ENCODE measurements at regions not wholly inside any gene's neighbourhood (a gene's known extent, or its start where the extent isn't known, plus 50 kb on each side); places are given as distances from the start of the nearest gene placed in this dataset.
"Not testable (repeated sequence)": the region's sequence is repeated elsewhere in the genome, so short reads cannot be mapped to it uniquely, and the experiment has no call there.

DNA sequence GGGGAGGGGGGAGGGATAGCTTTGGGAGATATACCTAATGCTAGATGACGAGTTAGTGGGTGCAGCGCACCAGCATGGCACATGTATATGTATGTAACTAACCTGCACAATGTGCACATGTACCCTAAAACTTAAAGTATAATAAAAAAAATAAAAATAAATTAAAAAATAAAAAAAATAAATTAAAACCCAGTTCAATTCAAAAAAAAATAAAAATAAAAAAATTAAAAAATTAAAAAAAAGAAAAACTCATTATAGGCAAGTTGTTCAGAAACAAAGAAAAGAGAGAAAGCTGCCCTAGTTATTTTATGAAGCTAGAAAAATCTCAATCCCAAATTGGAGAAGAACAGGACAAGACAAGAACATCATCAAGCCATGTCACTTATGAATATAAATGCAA lies 147.5 kb upstream of the PRR20G start:
- ATAC-seq, H3K4me3 Mint-ChIP-seq: not testable (repeated sequence)
- H3K27me3 Mint-ChIP-seq, result peaks cover 15% of the 10 kb centered on the region

GRCh38 chr3:127431066-127431465 lies 143.2 kb upstream of the PRR20G start:
- Mint-ChIP-seq H3K36me3 (ENCODE audit: low read depth) (no peaks in the 10 kb centered on the region), H3K4me1 (no peaks in the 10 kb centered on the region), H3K27ac (no peak overlapping the region), H3K4me3 (no peak overlapping the region), H3K27me3 (peaks cover 50% of the 10 kb centered on the region)
- H3K9me3 ChIP-seq (ENCODE audit: control insufficient read depth, low read length, poor library complexity, severe bottlenecking), result no peaks in the 10 kb centered on the region
- ATAC-seq (no peak), DNase-seq (no peak)

More for the DNA sequence above, 147.5 kb upstream of the PRR20G start:
- not testable (repeated sequence) for H3K36me3 Mint-ChIP-seq (ENCODE audit: low read depth); H3K27ac Mint-ChIP-seq; DNase-seq; H3K4me1 Mint-ChIP-seq; H3K9me3 ChIP-seq (ENCODE audit: control insufficient read depth, low read length, poor library complexity, severe bottlenecking)

GRCh38 chr3:127428344-127428997 lies 140.6 kb upstream of the PRR20G start:
- no peaks in the 10 kb centered on the region for H3K9me3 ChIP-seq (ENCODE audit: control insufficient read depth, low read length, poor library complexity, severe bottlenecking)
- no peak overlapping the region for H3K27ac Mint-ChIP-seq
- no peak for DNase-seq
- peaks cover 73% of the 10 kb centered on the region for H3K27me3 Mint-ChIP-seq
- H3K4me3 Mint-ChIP-seq, result no peak overlapping the region
- peaks cover 2% of the 10 kb centered on the region for H3K4me1 Mint-ChIP-seq
- ATAC-seq, result no peak
- no peaks in the 10 kb centered on the region for H3K36me3 Mint-ChIP-seq (ENCODE audit: low read depth)

GRCh38 chr3:127427666-127428065 lies 139.8 kb upstream of the PRR20G start:
- no peaks in the 10 kb centered on the region for H3K9me3 ChIP-seq (ENCODE audit: control insufficient read depth, low read length, poor library complexity, severe bottlenecking)
- Mint-ChIP-seq H3K27ac (no peak overlapping the region), H3K4me1 (peaks cover 4% of the 10 kb centered on the region), H3K36me3 (ENCODE audit: low read depth) (no peaks in the 10 kb centered on the region), H3K27me3 (peaks cover 73% of the 10 kb centered on the region), H3K4me3 (no peak overlapping the region)
- no peak for ATAC-seq
- DNase-seq, result no peak

DNA sequence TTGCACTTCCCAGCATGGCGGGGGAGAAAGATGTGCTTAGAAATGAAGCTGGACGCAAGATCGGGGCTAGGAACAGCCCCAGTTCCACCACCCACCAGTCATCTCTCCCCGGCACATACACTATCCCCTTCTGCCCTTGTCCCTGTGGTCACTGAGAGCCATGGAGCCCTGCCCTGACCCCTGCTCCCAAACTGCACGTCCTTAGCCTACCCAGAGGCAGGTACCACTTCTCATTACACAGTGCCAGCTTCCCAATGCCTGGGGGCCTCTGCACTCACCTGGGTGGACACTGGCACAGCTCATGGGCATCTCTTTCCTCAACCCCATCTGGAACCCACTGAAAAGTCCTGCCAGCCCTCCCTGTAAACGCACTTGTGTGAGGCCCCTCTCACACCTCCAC lies 139.3 kb upstream of the PRR20G start:
- H3K4me1 Mint-ChIP-seq, result peaks cover 5% of the 10 kb centered on the region
- DNase-seq (no peak), ATAC-seq (no peak)
- peaks cover 76% of the 10 kb centered on the region for H3K27me3 Mint-ChIP-seq
- no peak overlapping the region for H3K27ac Mint-ChIP-seq
- H3K9me3 ChIP-seq (ENCODE audit: control insufficient read depth, low read length, poor library complexity, severe bottlenecking), result no peaks in the 10 kb centered on the region
- H3K4me3 Mint-ChIP-seq, result no peak overlapping the region
- no peaks in the 10 kb centered on the region for H3K36me3 Mint-ChIP-seq (ENCODE audit: low read depth)

- peaks cover 79% of the 10 kb centered on the region for H3K27me3 Mint-ChIP-seq
- no peak overlapping the region for H3K4me3 Mint-ChIP-seq
- H3K27ac Mint-ChIP-seq, result no peak overlapping the region
- DNase-seq, result no peak
- H3K36me3 Mint-ChIP-seq (ENCODE audit: low read depth), result no peaks in the 10 kb centered on the region
- ATAC-seq, result no peak
- H3K4me1 Mint-ChIP-seq, result peaks cover 7% of the 10 kb centered on the region
- H3K9me3 ChIP-seq (ENCODE audit: control insufficient read depth, low read length, poor library complexity, severe bottlenecking), result no peaks in the 10 kb centered on the region
Measured at GRCh38 chr3:127426444-127427153, 138.8 kb upstream of the PRR20G start.

GRCh38 chr3:127425505-127426443 lies 137.9 kb upstream of the PRR20G start:
- peaks cover 7% of the 10 kb centered on the region for H3K4me1 Mint-ChIP-seq
- H3K4me3 Mint-ChIP-seq, result no peak overlapping the region
- ATAC-seq, result no peak
- DNase-seq, result no peak
- no peaks in the 10 kb centered on the region for H3K9me3 ChIP-seq (ENCODE audit: control insufficient read depth, low read length, poor library complexity, severe bottlenecking)
- no peaks in the 10 kb centered on the region for H3K36me3 Mint-ChIP-seq (ENCODE audit: low read depth)
- peaks cover 70% of the 10 kb centered on the region for H3K27me3 Mint-ChIP-seq
- no peak overlapping the region for H3K27ac Mint-ChIP-seq

- peaks cover 7% of the 10 kb centered on the region for H3K4me1 Mint-ChIP-seq
- no peak for ATAC-seq
- no peaks in the 10 kb centered on the region for H3K9me3 ChIP-seq (ENCODE audit: control insufficient read depth, low read length, poor library complexity, severe bottlenecking)
- H3K27me3 Mint-ChIP-seq, result peaks cover 70% of the 10 kb centered on the region
- H3K4me3 Mint-ChIP-seq, result no peak overlapping the region
- DNase-seq, result no peak
- H3K27ac Mint-ChIP-seq, result no peak overlapping the region
- no peaks in the 10 kb centered on the region for H3K36me3 Mint-ChIP-seq (ENCODE audit: low read depth)
Measured at GRCh38 chr3:127424766-127425504, 137.1 kb upstream of the PRR20G start.

- Mint-ChIP-seq H3K4me3 (no peak overlapping the region), H3K27me3 (peaks cover 74% of the 10 kb centered on the region), H3K27ac (no peak overlapping the region), H3K36me3 (ENCODE audit: low read depth) (no peaks in the 10 kb centered on the region), H3K4me1 (peaks cover 7% of the 10 kb centered on the region)
- ATAC-seq (no peak), DNase-seq (no peak)
- H3K9me3 ChIP-seq (ENCODE audit: control insufficient read depth, low read length, poor library complexity, severe bottlenecking), result no peaks in the 10 kb centered on the region
Measured at GRCh38 chr3:127423856-127424765, 136.3 kb upstream of the PRR20G start.

GRCh38 chr3:127422663-127423375 lies 135.0 kb upstream of the PRR20G start:
- ATAC-seq (no peak), DNase-seq (no peak)
- H3K9me3 ChIP-seq (ENCODE audit: control insufficient read depth, low read length, poor library complexity, severe bottlenecking), result no peaks in the 10 kb centered on the region
- Mint-ChIP-seq H3K4me3 (no peak overlapping the region), H3K27ac (no peak overlapping the region), H3K27me3 (peaks cover 74% of the 10 kb centered on the region), H3K4me1 (peaks cover 7% of the 10 kb centered on the region), H3K36me3 (ENCODE audit: low read depth) (no peaks in the 10 kb centered on the region)

DNA sequence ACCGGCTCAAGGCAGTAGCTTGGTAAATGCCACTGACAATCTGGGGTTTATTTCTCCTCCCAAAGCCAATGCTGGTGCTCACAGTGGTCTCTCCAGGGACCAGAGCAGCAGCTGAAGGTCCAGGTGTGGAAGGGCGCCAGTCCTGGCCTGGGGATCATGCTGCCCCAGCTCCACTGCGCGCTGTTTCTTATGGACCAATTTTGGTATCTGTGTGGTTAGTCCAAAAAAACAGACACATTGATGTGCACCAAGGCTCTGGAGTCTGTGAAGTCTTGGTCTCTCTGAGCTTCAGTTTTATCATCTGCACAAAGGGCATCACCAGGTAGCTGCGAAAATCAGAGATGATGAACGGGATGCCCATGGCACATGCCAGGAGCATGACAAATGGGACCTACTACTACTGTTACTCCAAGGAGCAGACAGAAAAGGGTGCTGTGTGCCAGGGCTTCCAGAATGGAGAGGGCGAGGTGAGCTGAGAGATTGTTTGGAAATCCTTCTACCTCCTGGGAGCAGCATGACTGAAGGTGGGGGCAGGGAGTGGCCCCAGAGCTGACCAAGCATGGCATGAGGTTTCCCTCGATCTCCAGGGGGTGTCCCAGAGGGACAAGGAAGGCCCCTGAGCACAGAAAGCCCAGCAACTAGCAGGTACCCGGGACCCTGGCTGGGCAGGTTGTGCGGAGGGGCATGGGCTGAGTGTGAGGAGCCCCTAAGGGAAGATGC lies 134.3 kb upstream of the PRR20G start:
- Mint-ChIP-seq H3K4me3 (no peak overlapping the region), H3K27ac (no peak overlapping the region), H3K4me1 (peaks cover 7% of the 10 kb centered on the region), H3K27me3 (peaks cover 74% of the 10 kb centered on the region), H3K36me3 (ENCODE audit: low read depth) (no peaks in the 10 kb centered on the region)
- no peaks in the 10 kb centered on the region for H3K9me3 ChIP-seq (ENCODE audit: control insufficient read depth, low read length, poor library complexity, severe bottlenecking)
- DNase-seq (no peak), ATAC-seq (no peak)
